Tibial artery (tissue), 4 donors: ENCODE measurements at regions not wholly inside any gene's neighbourhood (a gene's known extent, or its start where the extent isn't known, plus 50 kb on each side); places are given as distances from the start of the nearest gene placed in this dataset.
A peak's percentile ranks its signal among the peaks of the same experiment; 100 is the strongest.
"Not testable (repeated sequence)": the region's sequence is repeated elsewhere in the genome, so short reads cannot be mapped to it uniquely, and the experiment has no call there.

ENCODE experiments used
- DNase-seq, 2 donors: peaks; one replicate each; pipeline ENCODE4 v3.0.0-alpha.2; 2019
- H3K27ac ChIP-seq, 2 donors: fragments of 200-600 bp; sonication (generic) in 1 of 2; 1 replicate in 1 of 2; 2 replicates in 1 of 2; pipeline ENCODE4 v1.5.1; 2018 to 2019; ENCODE audit warnings: mild to moderate bottlenecking in 1 of 2
- H3K27me3 ChIP-seq, 2 donors: fragments of 200-600 bp; sonication (generic) in 1 of 2; one replicate each; pipeline versions ENCODE4 v1.5.1 to v1.6.0; 2016 to 2019
- H3K36me3 ChIP-seq, 3 donors: fragments of 200-600 bp; sonication (generic) in 2 of 3; one replicate each; pipeline ENCODE4 v1.5.1; 2016 to 2019; ENCODE audit warnings: mild to moderate bottlenecking in 2 of 3
- H3K4me1 ChIP-seq, 4 donors: fragments of 200-600 bp; sonication (generic) in 2 of 4; 1 replicate in 3 of 4; 2 replicates in 1 of 4; pipeline ENCODE4 v1.5.1; 2016 to 2019
- H3K4me3 ChIP-seq, 2 donors: fragments of 200-600 bp; sonication (generic) in 1 of 2; 1 replicate in 1 of 2; 2 replicates in 1 of 2; pipeline ENCODE4 v1.5.1; 2018 to 2019; ENCODE audit warnings: mild to moderate bottlenecking in 2 of 2
- H3K9me3 ChIP-seq, 3 donors: fragments of 200-600 bp; sonication (generic) in 1 of 3; one replicate each; pipeline ENCODE4 v1.5.1; 2016 to 2019
- intact Hi-C: fragments of 100-400 bp; cut with DNase I; formaldehyde crosslinking; loops from one replicate; pipeline ENCODE4 v1.15.0; 2023; ENCODE audit warnings: low total_unique reads
- TF ChIP-seq, protein P1 (sequence below), 2 experiments: fragments of 200-600 bp in 1 of 2; fragments of 450-650 bp in 1 of 2; IDR thresholded peaks; one replicate each; pipeline ENCODE4 v1.5.1; 2017 to 2019; ENCODE audit warnings: antibody characterized with exemption in 2 of 2, mild to moderate bottlenecking in 1 of 2, moderate library complexity in 1 of 2

DNA sequence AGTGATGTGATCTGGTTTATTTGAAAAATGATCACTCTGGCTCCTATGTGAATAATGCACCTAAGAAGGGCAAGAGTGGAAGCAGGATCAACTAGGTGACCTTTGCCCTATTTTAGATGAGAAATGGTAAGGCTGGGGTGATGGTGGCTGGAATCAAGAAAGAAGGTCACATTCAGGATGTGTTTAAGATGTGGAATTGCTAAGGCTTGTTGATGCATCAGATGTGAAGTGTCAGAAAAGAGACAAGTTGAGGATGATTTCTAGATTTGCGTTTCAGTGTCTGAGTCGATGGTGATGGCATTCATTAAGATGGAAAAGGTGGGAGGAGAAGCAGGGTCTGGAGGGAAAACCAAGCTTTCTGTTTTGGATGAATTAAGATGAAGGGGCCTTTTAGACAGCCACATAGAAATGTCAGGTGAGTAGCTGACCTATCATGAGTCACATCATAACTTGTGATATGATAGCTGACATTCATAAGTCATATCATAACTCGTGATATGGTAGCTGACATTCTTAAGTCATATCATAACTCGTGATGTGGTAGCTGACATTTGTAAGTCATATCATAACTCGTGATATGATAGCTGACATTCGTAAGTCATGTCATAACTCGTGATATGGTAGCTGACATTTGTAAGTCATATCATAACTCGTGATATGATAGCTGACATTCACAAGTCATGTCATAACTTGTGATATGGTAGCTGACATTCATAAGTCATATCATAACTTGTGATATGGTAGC lies 101.2 kb upstream of the SEC11C start:
- DNase-seq = no peak
- H3K4me1 ChIP-seq = peaks cover 0 to 13% (median 9%) of the 10 kb centered on the region in 4 donors
- no peak overlapping the region for H3K4me3 ChIP-seq
- H3K36me3 ChIP-seq = no peaks in the 10 kb centered on the region
- H3K9me3 ChIP-seq = no peaks in the 10 kb centered on the region
- intact Hi-C loops = no loop called here
- TF ChIP-seq, protein P1, sequence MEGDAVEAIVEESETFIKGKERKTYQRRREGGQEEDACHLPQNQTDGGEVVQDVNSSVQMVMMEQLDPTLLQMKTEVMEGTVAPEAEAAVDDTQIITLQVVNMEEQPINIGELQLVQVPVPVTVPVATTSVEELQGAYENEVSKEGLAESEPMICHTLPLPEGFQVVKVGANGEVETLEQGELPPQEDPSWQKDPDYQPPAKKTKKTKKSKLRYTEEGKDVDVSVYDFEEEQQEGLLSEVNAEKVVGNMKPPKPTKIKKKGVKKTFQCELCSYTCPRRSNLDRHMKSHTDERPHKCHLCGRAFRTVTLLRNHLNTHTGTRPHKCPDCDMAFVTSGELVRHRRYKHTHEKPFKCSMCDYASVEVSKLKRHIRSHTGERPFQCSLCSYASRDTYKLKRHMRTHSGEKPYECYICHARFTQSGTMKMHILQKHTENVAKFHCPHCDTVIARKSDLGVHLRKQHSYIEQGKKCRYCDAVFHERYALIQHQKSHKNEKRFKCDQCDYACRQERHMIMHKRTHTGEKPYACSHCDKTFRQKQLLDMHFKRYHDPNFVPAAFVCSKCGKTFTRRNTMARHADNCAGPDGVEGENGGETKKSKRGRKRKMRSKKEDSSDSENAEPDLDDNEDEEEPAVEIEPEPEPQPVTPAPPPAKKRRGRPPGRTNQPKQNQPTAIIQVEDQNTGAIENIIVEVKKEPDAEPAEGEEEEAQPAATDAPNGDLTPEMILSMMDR (IDR thresholded peaks at IDR 0.05) = no peak
- H3K27ac ChIP-seq = no peak overlapping the region
- H3K27me3 ChIP-seq = no peaks in the 10 kb centered on the region

DNA sequence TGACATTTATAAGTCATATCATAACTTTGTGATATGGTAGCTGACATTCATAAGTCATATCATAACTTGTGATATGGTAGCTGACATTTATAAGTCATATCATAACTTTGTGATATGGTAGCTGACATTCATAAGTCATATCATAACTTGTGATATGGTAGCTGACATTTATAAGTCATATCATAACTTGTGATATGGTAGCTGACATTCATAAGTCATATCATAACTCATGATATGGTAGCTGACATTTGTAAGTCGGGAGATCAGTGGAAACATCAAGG lies 100.7 kb upstream of the SEC11C start:
- H3K4me3 ChIP-seq, H3K27me3 ChIP-seq, H3K27ac ChIP-seq, intact Hi-C loops, H3K36me3 ChIP-seq, H3K9me3 ChIP-seq, DNase-seq: not testable (repeated sequence)
- H3K4me1 ChIP-seq = peaks cover 0 to 13% (median 9%) of the 10 kb centered on the region in 4 donors

DNA sequence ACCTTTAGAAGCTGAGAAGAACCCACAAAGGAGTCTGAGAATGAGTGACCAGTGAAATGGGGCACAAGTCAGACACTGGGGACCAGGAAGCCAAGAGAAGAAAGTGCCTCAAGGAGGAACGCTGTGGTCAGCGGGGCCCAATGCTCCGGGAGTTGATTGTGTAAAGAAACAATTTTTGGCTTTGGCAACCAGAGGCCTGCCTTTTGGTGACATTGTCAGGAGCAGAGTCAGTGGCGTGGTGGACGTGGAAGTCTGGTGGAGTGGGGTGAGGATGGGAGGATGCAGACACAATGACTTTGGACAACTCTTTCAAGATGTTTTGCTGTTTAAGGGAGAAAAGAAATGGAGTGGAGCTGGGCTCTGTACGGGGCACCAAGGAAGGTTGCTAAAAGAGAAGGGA lies 100.2 kb upstream of the SEC11C start:
- Histone ChIP-seq H3K27me3 (no peaks in the 10 kb centered on the region), H3K9me3 (no peaks in the 10 kb centered on the region), H3K36me3 (no peaks in the 10 kb centered on the region), H3K4me1 (peaks cover 0 to 13% (median 9%) of the 10 kb centered on the region in 4 donors), H3K27ac (no peak overlapping the region), H3K4me3 (no peak overlapping the region)
- no peak for DNase-seq
- intact Hi-C loops = no loop called here
- TF ChIP-seq, protein P1 (IDR thresholded peaks at IDR 0.05) = no peak

DNA sequence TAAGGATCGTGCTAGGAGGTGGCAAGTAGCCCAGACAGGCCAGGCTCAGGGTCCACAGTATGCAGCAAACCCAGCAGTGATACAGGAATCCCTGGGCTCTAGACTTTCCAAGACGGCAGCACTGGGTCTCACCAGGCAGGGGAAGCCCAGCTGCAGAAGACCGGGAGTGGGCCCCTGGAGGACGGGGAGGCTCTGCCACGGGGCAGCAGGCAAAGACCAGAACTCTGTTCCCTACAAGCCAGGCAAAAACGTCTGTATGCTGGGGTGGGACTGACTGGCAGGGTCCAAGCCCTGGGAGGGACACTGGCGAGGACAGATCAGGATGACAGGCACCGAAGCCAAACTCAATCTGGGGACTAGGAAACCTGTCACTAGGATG lies 98.9 kb upstream of the SEC11C start:
- Histone ChIP-seq H3K27ac (no peak overlapping the region), H3K4me3 (no peak overlapping the region), H3K9me3 (no peaks in the 10 kb centered on the region), H3K27me3 (no peaks in the 10 kb centered on the region), H3K36me3 (no peaks in the 10 kb centered on the region), H3K4me1 (peaks cover 0 to 13% (median 9%) of the 10 kb centered on the region in 4 donors)
- intact Hi-C loops = no loop called here
- DNase-seq = no peak
- TF ChIP-seq, protein P1 (IDR thresholded peaks at IDR 0.05) = no peak

DNA sequence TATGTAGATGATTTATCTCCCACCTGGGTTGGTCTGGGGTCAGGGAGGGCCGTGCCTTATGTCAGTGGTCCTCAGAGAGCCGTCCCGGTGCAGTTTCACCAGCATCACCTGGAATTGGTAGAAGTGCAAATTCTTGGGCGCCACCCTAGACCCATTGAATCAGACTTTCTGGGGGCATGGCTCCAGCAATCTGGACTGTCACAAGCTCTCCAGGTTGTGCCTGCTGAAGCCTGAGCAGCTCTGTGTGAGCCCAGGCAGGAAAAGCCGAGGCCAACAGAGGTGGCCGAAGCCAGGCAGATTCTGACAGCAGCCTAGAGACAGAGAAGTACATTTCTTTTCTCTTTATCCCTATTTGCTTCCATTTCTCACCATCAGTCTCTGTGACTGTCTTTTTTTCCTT lies 98.4 kb upstream of the SEC11C start:
- no peaks in the 10 kb centered on the region for H3K27me3 ChIP-seq
- peak overlapping the region; percentile 39 to 57 for H3K27ac ChIP-seq

More for the DNA sequence above, 98.4 kb upstream of the SEC11C start:
- Histone ChIP-seq H3K9me3 (no peaks in the 10 kb centered on the region), H3K4me1 (peaks cover 0 to 13% (median 9%) of the 10 kb centered on the region in 4 donors), H3K36me3 (no peaks in the 10 kb centered on the region), H3K4me3 (no peak overlapping the region)
- intact Hi-C loops = no loop called here
- TF ChIP-seq, protein P1 (IDR thresholded peaks at IDR 0.05) = no peak
- no peak for DNase-seq
